Testis (tissue), 2 donors: ENCODE measurements at regions not wholly inside any gene's neighbourhood (a gene's known extent, or its start where the extent isn't known, plus 50 kb on each side); places are given as distances from the start of the nearest gene placed in this dataset.

Experiments
- CTCF ChIP-seq, 3 experiments: fragments of 450-650 bp in 2 of 3; fragments of 200-600 bp in 1 of 3; sonication (generic) in 1 of 3; IDR thresholded peaks; one replicate each; pipeline ENCODE4 v1.5.1; 2016 to 2019; ENCODE audit warnings: antibody characterized with exemption in 3 of 3, mild to moderate bottlenecking in 2 of 3, moderate library complexity in 1 of 3
- POLR2A ChIP-seq: fragments of 450-650 bp; IDR thresholded peaks from one replicate; pipeline ENCODE4 v1.6.1; 2017; ENCODE audit warnings: antibody characterized with exemption, mild to moderate bottlenecking, moderate library complexity

DNA sequence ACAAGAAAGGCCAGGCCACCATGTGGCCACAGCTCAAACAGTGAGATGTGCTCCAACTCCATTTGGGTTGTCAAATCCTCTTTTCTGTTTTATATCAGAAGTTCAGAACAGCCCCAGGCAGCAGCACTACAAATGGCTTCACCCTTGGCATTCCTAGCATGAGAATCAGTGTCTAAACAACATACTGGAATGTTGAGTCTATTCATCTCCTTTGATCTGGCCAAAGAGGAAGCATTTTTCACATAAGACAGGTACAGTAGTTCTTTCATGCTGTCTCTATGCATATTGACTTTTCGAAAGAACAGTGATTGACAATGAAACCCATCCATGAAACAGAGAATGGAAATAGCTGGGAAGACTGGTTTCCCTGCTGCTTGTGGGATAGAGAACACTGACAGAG, 289.5 kb downstream of the USP46 start:
- TF ChIP-seq CTCF (IDR thresholded peaks at IDR 0.05) (no peak), POLR2A (no peak)
